Activated naive CD8-positive, alpha-beta T cell treated with anti-CD3 and anti-CD28 coated beads, Interleukin-2, amount 50 U/mL, for 24 hours (primary cell): ENCODE measurements at regions not wholly inside any gene's neighbourhood (a gene's known extent, or its start where the extent isn't known, plus 50 kb on each side); places are given as distances from the start of the nearest gene placed in this dataset.
"Not testable (repeated sequence)": the region's sequence is repeated elsewhere in the genome, so short reads cannot be mapped to it uniquely, and the experiment has no call there.

Experiments used
- ATAC-seq: fragments of 150-1000 bp; cut with Tn5 transposase; one replicate; pipeline ENCODE4 v1.10.0; 2021
- DNase-seq: peaks from one replicate; pipeline ENCODE4 v3.0.0; 2021
- H3K27ac Mint-ChIP-seq: one replicate; pipeline ENCODE4 v1.8.0; 2021; ENCODE audit warnings: mild to moderate bottlenecking, mixed read lengths
- H3K27me3 Mint-ChIP-seq: one replicate; pipeline ENCODE4 v1.8.0; 2021; ENCODE audit warnings: mixed read lengths
- H3K36me3 Mint-ChIP-seq: one replicate; pipeline ENCODE4 v1.8.0; 2021; ENCODE audit warnings: low read depth, mixed read lengths
- H3K4me1 Mint-ChIP-seq: one replicate; pipeline ENCODE4 v1.8.0; 2021; ENCODE audit warnings: mixed read lengths
- H3K4me3 Mint-ChIP-seq: one replicate; pipeline ENCODE4 v1.8.0; 2021; ENCODE audit warnings: mild to moderate bottlenecking, moderate library complexity, mixed read lengths
- H3K9me3 Mint-ChIP-seq: one replicate; pipeline ENCODE4 v1.8.0; 2021; ENCODE audit warnings: mixed read lengths

- Mint-ChIP-seq H3K4me3 (no peak overlapping the region), H3K4me1 (no peaks in the 10 kb centered on the region), H3K27me3 (no peaks in the 10 kb centered on the region), H3K9me3 (no peaks in the 10 kb centered on the region), H3K27ac (no peak overlapping the region), H3K36me3 (no peaks in the 10 kb centered on the region)
- ATAC-seq (no peak), DNase-seq (no peak)
These were observed 597.5 kb upstream of the LMO3 start for GRCh38 chr12:17203497-17203896.

DNA sequence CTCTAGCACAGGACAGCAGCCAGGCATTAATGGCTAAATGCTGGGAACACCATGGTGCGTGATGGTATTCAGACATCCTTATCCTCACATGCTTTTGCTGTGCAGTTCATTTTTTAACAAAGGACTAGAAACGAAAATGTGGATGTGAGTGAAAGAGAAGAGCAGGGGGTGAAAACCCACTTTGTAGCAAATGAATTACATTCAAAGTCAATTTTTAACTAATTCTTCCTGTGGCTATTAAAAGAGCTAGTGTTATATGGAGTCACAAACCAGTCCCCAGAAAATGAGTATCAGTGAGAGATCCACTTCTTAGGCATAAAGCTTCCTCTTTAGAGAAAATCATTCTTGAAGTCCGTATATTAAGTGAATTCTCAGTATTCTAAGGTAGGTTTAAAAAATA, 592.0 kb upstream of the LMO3 start:
- peaks cover 12% of the 10 kb centered on the region for H3K9me3 Mint-ChIP-seq
- no peak overlapping the region for H3K27ac Mint-ChIP-seq
- H3K27me3 Mint-ChIP-seq = no peaks in the 10 kb centered on the region
- H3K36me3 Mint-ChIP-seq = no peaks in the 10 kb centered on the region
- H3K4me3 Mint-ChIP-seq = no peak overlapping the region
- ATAC-seq = no peak
- no peak for DNase-seq
- no peaks in the 10 kb centered on the region for H3K4me1 Mint-ChIP-seq

DNA sequence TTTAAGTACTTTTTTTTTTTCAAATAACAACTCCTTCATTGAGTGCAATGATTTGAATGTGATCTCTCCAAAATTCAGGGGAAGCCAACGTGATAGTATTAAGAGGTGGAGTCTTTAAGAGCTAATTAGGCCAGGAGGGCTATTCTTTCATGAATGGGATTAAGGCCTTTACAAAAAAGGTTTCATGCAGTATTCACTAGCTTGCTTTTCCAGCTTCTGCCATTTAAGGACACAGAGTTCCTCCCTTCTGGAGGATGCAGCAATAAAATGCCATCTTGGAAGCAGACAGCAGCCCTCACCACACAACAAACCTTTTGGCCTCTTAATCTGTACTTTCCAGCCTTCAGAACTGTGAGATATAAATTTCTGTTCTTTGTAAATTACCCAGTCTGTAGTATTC, 586.8 kb upstream of the LMO3 start:
- no peak overlapping the region for H3K27ac Mint-ChIP-seq
- no peak overlapping the region for H3K4me3 Mint-ChIP-seq
- no peaks in the 10 kb centered on the region for H3K36me3 Mint-ChIP-seq
- H3K9me3 Mint-ChIP-seq = peaks cover 17% of the 10 kb centered on the region
- no peaks in the 10 kb centered on the region for H3K4me1 Mint-ChIP-seq
- H3K27me3 Mint-ChIP-seq = no peaks in the 10 kb centered on the region
- DNase-seq (no peak), ATAC-seq (no peak)

GRCh38 chr12:17169726-17170471, 563.9 kb upstream of the LMO3 start:
- no peaks in the 10 kb centered on the region for H3K9me3 Mint-ChIP-seq
- H3K27ac Mint-ChIP-seq = no peak overlapping the region
- H3K4me3 Mint-ChIP-seq = no peak overlapping the region
- H3K27me3 Mint-ChIP-seq = no peaks in the 10 kb centered on the region
- no peaks in the 10 kb centered on the region for H3K4me1 Mint-ChIP-seq
- no peaks in the 10 kb centered on the region for H3K36me3 Mint-ChIP-seq
- DNase-seq (no peak), ATAC-seq (no peak)

DNA sequence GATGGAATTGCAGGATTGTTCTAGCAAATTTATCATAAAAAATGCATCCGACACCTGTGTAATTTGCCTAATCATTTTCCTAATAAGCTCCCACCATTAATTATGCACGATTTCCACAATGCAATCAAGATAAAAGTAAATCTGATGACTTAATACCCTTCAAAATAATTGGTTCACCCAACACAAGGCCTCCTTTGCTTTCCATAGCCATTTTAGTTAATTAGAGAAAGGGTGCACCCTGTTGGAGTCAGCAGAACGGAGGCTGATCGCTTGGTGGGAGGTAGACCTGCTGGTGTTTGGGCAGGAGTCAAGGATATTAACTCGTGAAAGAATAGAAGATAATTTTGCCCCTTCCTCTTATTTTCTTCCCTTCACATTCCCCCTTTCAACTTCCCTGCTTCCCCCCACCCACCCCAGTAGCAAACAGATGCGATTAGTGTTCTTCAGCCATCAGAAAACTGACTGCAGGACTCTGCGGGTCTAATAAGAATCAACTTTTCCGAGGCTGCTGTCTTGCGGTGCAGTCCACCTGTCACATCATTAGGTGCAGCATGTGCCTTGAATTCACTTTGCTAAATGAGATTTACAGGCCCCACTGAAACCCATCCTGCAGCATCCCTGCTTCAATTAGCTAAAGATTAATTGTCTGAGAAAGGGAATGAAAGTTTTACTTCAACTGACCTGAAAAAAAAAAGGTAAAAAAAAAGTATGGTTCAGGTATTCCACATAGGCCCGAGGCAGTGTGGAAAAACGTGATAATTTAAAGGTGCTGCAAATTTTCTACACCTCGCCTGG, 553.7 kb upstream of the LMO3 start:
- no peaks in the 10 kb centered on the region for H3K4me1 Mint-ChIP-seq
- H3K4me3 Mint-ChIP-seq = no peak overlapping the region
- no peaks in the 10 kb centered on the region for H3K36me3 Mint-ChIP-seq
- no peak for DNase-seq
- H3K9me3 Mint-ChIP-seq = peaks cover 17% of the 10 kb centered on the region
- H3K27me3 Mint-ChIP-seq = no peaks in the 10 kb centered on the region
- no peak overlapping the region for H3K27ac Mint-ChIP-seq
- no peak for ATAC-seq

DNA sequence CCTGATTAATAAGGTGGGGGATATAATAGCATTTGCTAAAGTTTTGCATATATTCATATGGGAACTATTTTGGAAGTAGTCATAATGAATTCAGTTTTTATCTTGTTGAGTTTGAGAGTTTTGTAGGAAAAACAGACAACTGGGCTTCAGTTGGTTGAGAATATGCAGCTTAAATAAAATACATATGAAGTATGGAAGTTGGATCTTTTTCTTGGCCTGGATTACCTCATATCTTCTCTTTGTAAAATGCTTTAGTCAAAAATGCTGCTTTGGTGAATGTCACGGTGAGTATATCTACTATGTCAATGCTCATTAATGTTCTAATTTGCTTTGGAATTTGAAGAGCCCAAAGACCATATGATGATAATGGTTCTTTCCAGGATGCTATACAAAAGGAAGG, 552.2 kb upstream of the LMO3 start:
- H3K4me1 Mint-ChIP-seq = no peaks in the 10 kb centered on the region
- H3K27ac Mint-ChIP-seq = no peak overlapping the region
- no peak for DNase-seq
- no peaks in the 10 kb centered on the region for H3K36me3 Mint-ChIP-seq
- H3K4me3 Mint-ChIP-seq = no peak overlapping the region
- H3K27me3 Mint-ChIP-seq = no peaks in the 10 kb centered on the region
- H3K9me3 Mint-ChIP-seq = peaks cover 28% of the 10 kb centered on the region
- ATAC-seq = no peak

GRCh38 chr12:17151917-17152316, 546.0 kb upstream of the LMO3 start:
- Mint-ChIP-seq H3K27me3 (no peaks in the 10 kb centered on the region), H3K9me3 (peaks cover 32% of the 10 kb centered on the region), H3K27ac (no peak overlapping the region), H3K4me1 (no peaks in the 10 kb centered on the region), H3K36me3 (no peaks in the 10 kb centered on the region), H3K4me3 (no peak overlapping the region)
- DNase-seq = no peak
- no peak for ATAC-seq

DNA sequence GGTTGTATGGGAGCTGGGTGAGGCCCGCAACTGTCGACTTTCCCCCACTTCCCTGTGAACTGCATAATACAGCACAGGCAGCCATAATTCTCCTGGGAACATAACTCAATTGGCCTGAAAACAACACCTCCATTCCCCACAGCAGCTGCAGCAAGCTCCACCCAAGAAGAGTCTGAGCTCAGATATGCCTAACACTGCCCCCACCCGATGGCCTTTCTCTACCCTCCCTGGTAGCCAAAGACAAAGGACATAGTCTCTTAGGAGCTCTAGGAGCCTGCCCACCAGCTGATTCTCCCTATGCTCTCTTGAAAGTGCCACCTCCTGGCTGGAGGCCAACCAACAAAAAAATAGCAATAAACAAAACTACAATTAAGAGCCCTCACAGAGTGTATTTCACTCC, 542.7 kb upstream of the LMO3 start:
- H3K9me3 Mint-ChIP-seq = peaks cover 22% of the 10 kb centered on the region
- no peaks in the 10 kb centered on the region for H3K36me3 Mint-ChIP-seq
- no peaks in the 10 kb centered on the region for H3K4me1 Mint-ChIP-seq
- no peak overlapping the region for H3K4me3 Mint-ChIP-seq
- no peak overlapping the region for H3K27ac Mint-ChIP-seq
- no peaks in the 10 kb centered on the region for H3K27me3 Mint-ChIP-seq
- ATAC-seq (no peak), DNase-seq (no peak)

DNA sequence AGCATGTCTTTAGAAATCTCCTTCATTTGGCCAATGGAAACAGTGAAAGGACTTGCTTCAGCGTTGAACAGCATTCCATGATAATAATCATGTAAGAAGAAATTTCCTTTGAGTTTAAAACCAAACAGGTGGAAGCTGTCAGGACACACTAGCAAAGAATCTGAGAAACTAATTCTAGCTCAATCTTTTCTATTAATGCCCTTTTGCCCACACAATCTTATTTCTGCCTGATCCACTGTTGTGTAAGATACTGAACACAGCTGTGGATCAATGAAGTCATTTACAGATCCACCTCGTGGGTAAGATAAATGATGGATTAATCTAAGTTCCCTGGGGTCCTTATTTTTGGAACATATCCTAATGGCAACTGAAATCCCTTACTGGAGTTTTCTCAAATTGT, 536.9 kb upstream of the LMO3 start:
- no peaks in the 10 kb centered on the region for H3K36me3 Mint-ChIP-seq
- H3K9me3 Mint-ChIP-seq = peaks cover 15% of the 10 kb centered on the region
- no peaks in the 10 kb centered on the region for H3K4me1 Mint-ChIP-seq
- H3K27ac Mint-ChIP-seq = no peak overlapping the region
- H3K27me3 Mint-ChIP-seq = no peaks in the 10 kb centered on the region
- DNase-seq (no peak), ATAC-seq (no peak)
- no peak overlapping the region for H3K4me3 Mint-ChIP-seq

GRCh38 chr12:17139931-17140330, 534.0 kb upstream of the LMO3 start:
- Mint-ChIP-seq H3K4me1 (no peaks in the 10 kb centered on the region), H3K4me3 (no peak overlapping the region), H3K27ac (no peak overlapping the region), H3K36me3 (no peaks in the 10 kb centered on the region), H3K9me3 (peaks cover 12% of the 10 kb centered on the region), H3K27me3 (no peaks in the 10 kb centered on the region)
- DNase-seq = no peak
- no peak for ATAC-seq

- no peaks in the 10 kb centered on the region for H3K27me3 Mint-ChIP-seq
These were observed 531.4 kb upstream of the LMO3 start for GRCh38 chr12:17137396-17137795.

DNA sequence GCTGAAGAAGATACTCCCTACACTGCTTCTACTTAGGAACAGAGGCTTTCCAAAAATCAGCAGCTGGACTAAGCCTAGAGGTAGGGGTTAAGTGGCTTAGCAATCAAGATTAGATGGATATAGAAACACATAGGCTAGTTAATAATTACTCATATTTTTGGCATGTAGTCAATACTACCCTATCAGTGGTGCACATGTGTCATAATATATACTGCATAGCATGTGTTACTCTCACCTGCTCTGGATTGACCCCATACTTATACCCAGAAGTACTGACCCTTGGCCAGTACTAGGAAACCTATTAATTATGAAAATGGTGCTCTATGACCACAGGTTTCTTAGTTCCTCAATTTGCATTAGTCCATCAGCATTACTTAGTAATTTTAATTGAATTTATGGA, 528.4 kb upstream of the LMO3 start:
- Mint-ChIP-seq H3K27me3 (no peaks in the 10 kb centered on the region), H3K4me3 (no peak overlapping the region), H3K9me3 (peaks cover 7% of the 10 kb centered on the region), H3K4me1 (no peaks in the 10 kb centered on the region), H3K27ac (no peak overlapping the region), H3K36me3 (no peaks in the 10 kb centered on the region)
- ATAC-seq (no peak), DNase-seq (no peak)

More at GRCh38 chr12:17137396-17137795, 531.4 kb upstream of the LMO3 start:
- no peak for DNase-seq
- no peak overlapping the region for H3K27ac Mint-ChIP-seq
- H3K36me3 Mint-ChIP-seq = no peaks in the 10 kb centered on the region
- no peak for ATAC-seq
- H3K4me3 Mint-ChIP-seq = no peak overlapping the region
- peaks cover 7% of the 10 kb centered on the region for H3K9me3 Mint-ChIP-seq
- no peaks in the 10 kb centered on the region for H3K4me1 Mint-ChIP-seq

GRCh38 chr12:17132336-17132735, 526.4 kb upstream of the LMO3 start:
- H3K4me1 Mint-ChIP-seq = no peaks in the 10 kb centered on the region
- H3K9me3 Mint-ChIP-seq = peaks cover 10% of the 10 kb centered on the region
- no peaks in the 10 kb centered on the region for H3K36me3 Mint-ChIP-seq
- ATAC-seq (no peak), DNase-seq (no peak)
- no peaks in the 10 kb centered on the region for H3K27me3 Mint-ChIP-seq
- H3K4me3 Mint-ChIP-seq = no peak overlapping the region
- no peak overlapping the region for H3K27ac Mint-ChIP-seq

- ATAC-seq, H3K27me3 Mint-ChIP-seq, H3K36me3 Mint-ChIP-seq, DNase-seq, H3K4me3 Mint-ChIP-seq, H3K4me1 Mint-ChIP-seq, H3K27ac Mint-ChIP-seq: not testable (repeated sequence)
- peaks cover 26% of the 10 kb centered on the region for H3K9me3 Mint-ChIP-seq
These were observed 510.6 kb upstream of the LMO3 start for GRCh38 chr12:17116538-17116937.

- no peaks in the 10 kb centered on the region for H3K4me1 Mint-ChIP-seq
- no peaks in the 10 kb centered on the region for H3K36me3 Mint-ChIP-seq
- H3K4me3 Mint-ChIP-seq = no peak overlapping the region
- no peaks in the 10 kb centered on the region for H3K27me3 Mint-ChIP-seq
- DNase-seq = no peak
- H3K27ac Mint-ChIP-seq = no peak overlapping the region
- peaks cover 13% of the 10 kb centered on the region for H3K9me3 Mint-ChIP-seq
- no peak for ATAC-seq
These were observed 504.4 kb upstream of the LMO3 start for GRCh38 chr12:17110316-17110715.
